Activated CD4-positive, CD25-positive, alpha-beta regulatory T cell treated with anti-CD3 and anti-CD28 coated beads, Interleukin-2, amount 50 U/mL, for 24 hours (primary cell): ENCODE measurements at regions not wholly inside any gene's neighbourhood (a gene's known extent, or its start where the extent isn't known, plus 50 kb on each side); places are given as distances from the start of the nearest gene placed in this dataset.
"Not testable (repeated sequence)": the region's sequence is repeated elsewhere in the genome, so short reads cannot be mapped to it uniquely, and the experiment has no call there.

Experiments
- ATAC-seq, 2 donors: fragments of 150-1000 bp; cut with Tn5 transposase; one replicate each; pipeline ENCODE4 v1.10.0; 2021; ENCODE audit warnings: mild to moderate bottlenecking in 1 of 2, moderate library complexity in 1 of 2

DNA sequence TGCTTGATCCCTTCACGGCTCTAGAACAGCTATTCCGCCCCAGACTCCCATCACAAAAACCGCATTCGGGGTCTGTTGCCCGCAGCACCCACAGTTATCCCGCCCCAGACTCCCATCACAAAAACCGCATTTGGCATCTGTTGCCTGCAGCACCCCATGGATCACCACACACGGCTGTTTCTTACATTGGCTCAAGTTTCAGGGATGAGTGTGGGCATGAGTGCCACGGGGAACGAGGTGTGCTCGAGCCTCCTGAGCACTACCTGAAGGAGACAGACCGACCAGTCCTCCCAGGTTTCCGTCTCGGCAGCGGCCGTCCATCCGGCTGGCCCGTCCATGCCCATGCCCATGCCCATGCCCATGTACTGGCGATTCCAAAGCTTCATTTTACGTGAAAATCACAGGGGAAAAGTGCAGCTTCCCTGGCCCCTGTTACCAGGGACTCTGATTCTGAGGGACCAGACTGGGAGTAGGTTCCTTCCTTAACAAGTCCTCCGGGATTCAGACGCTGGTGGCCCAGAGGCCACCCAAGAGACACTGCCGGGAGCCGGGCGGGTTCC, 66.4 kb upstream of the INSIG1 start:
- no peak for ATAC-seq

GRCh38 chr7:155231941-155232340, 65.7 kb upstream of the INSIG1 start:
- ATAC-seq, result no peak

DNA sequence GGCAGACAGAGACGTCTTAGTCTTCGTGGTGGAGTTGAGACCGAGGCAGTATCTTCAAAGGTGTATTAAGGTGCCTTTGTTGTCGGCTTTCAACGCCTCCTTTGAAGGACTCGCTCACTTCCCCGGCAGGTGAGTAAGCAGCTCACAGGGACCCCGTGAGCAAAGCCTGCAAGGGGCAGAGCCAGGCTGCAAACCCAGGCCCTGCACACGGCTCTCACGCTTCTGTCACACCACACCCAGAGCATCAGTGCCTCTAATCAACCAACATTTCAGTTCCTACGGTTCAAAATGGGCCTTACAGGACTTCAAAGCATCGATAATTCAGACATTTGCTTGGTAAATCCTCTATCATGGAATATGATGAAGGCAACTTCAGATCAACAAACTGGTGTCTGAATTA, 64.8 kb upstream of the INSIG1 start:
- ATAC-seq, result no peak

GRCh38 chr7:155233311-155234157, 64.1 kb upstream of the INSIG1 start:
- ATAC-seq, result no peak

GRCh38 chr7:155234158-155234492, 63.6 kb upstream of the INSIG1 start:
- ATAC-seq, result no peak

GRCh38 chr7:155234950-155235789, 62.5 kb upstream of the INSIG1 start:
- ATAC-seq, result no peak

DNA sequence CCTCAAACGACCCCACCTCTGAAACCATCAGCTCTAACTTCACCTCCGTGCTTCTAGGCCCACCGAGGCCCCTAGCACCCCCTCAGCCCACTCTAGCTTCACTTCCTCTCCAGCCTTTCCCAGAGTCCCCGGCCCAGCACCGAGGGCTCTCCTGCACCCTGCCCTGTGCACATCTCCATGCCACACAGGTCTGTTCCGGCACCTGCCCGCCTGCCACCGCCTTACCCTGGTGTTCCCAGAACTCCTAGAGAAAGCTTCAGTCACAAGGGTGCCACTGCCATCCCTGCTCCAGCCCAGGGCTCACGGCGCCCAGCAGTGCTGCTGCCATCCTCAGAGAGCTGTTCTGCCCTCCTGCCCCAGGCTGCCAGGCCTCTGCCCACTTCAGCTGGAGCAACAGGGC, 61.3 kb upstream of the INSIG1 start:
- ATAC-seq, result no peak

GRCh38 chr7:155237297-155237696, 60.4 kb upstream of the INSIG1 start:
- no peak for ATAC-seq

DNA sequence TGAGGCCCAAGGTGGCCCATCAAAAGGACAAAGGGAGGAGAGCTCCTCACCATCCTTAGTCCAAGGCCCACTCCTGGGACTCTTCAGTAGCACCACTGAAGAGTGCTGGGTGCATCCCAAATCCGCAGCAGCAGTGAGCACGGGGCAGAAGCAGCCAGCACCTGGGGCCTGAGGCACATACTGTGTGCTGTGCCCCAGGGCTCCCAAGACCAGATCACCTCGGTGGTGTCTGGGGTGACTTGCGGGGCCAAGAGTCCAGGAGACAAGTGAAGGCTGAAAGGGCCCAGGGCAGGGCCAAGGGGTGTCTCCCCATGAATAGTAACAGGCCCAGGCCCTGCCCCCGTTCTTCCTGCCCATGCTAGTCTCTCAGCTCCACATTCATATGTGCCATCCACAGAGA, 59.9 kb upstream of the INSIG1 start:
- no peak for ATAC-seq

- not testable (repeated sequence) for ATAC-seq
Measured at GRCh38 chr7:155239431-155240087, 58.1 kb upstream of the INSIG1 start.

GRCh38 chr7:155244675-155245074, 53.0 kb upstream of the INSIG1 start:
- no peak for ATAC-seq

DNA sequence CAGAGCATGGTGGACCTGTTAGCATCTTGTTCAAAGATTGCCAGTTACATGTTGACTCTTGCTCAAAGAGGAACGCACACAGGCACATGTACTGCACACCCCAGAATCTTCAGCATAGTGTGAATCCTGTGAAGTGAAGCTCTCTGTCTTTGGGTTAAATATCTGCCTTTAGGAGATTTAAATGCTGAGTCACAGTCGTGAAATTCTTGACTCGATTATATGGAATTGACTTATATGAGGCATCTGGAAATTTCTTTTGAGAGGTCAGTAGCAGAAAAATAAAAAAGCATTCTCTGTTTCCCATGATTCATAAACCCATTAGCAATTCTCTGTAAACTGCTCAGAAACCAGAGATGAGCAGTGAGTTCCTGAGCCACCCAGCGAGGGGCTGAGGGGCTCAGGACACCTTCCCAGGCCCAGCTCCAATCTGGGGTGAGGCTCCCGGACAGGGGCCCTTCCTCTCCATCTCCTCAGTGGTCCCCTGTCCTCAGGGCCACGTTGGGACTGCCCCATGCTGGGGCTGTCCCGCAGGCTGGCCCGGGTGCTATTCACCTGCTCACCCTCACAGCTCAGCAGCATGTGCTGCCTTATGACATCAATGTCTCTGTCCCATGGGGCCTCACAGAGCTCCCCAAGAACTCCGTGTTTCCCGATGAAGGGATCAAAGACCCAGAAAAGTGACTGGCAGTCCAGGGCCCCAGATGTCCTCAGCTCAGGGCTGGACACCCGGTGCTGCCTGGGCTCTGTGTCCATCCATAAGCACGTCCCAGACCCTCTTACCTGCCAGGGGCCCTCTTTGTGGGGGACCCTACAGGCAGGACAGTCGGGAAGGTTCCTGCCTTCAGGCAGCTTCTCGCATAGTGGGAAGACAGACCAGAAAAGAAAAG, 50.0 kb upstream of the INSIG1 start:
- peak in 1 of 2 donors; percentile 24 for ATAC-seq
